ENCODE measurements at regions not wholly inside any gene's neighbourhood (a gene's known extent, or its start where the extent isn't known, plus 50 kb on each side); places are given as distances from the start of the nearest gene placed in this dataset.

DNA sequence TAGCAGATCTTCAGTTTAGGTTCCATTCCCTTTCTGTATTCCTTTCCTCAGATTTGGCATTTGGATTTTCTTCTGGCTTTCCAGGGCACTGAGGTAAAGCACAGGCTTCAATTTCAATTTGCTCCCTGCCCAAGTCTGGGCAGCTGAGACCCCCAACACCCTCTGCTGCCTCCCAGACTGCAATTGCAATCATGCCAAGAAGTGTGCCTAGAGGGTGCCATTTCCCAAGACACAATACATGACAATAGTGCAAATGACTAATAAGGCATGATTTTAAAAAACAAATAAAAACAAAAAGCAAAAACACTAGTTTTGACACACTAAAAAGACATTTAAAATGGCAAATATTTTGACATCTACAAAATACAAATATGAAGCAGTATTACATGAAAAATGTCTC, 364.8 kb downstream of the EPM2A start:
- DNase-seq = no peak

DNA sequence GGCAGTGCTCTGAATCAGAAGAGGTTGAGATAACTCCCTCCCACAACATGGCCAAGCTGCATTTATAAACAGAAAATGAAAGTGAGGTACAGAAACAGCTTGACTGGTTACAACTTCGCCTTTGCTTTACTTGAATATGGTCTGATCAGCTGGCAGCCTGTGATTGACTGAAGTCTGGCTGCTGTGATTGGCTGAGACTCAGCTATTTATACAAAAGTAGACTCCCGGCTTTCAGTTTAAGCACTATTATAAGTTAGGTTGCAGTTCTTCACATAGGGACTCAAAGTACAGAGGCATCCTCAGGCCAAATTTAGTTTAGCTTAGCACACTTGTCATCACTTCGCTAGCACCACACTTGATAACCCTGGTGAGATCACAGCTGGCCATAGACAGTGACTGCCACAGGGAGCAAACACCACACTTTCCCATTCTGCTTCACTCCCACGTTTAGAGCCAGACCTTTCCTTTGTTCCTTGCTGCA, 362.6 kb downstream of the EPM2A start:
- no peak for DNase-seq

GRCh38 chr6:145373826-145374225, 361.5 kb downstream of the EPM2A start:
- no peak for DNase-seq

- no peak for DNase-seq
These were observed 360.8 kb downstream of the EPM2A start for GRCh38 chr6:145374570-145374969.

DNA sequence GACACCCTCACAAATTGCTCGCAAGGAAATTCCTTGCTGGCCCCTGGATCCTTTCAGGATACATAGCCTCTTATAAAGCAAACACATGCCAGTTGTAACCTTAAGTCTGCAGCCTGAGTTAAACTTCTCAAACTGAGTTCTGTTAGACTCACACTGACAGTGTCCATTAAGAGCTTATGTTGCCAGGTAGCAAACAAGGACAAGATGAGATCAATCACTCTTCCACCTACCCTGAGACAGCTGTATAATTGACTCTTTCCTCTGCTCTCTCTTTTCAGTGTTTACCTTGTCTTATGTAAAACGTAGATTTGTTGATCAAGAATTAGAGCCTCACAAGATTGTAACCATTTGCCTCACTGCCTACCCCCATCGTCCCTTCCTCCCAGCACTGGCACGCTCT, 359.8 kb downstream of the EPM2A start:
- DNase-seq = no peak

- DNase-seq = no peak
These were observed 355.1 kb downstream of the EPM2A start for GRCh38 chr6:145380186-145380585.

DNA sequence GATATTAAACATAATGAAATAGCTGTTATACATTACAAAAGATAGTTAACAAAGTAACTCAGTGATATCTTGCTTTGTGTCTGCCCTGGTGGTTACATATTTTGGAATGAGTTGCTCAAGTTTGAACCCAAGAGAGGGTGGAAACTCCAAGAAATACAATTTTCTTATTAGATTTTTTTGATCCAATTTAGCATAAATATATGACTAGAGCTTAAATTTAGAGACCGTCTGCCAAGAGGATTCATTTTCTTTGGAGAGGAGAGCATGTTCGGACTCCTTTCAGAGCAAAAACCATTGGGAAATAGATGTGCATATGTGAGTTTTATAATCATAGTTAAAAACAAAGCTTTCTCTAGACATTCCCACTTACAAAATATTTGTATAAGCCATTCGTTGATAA, 353.4 kb downstream of the EPM2A start:
- no peak for DNase-seq

DNA sequence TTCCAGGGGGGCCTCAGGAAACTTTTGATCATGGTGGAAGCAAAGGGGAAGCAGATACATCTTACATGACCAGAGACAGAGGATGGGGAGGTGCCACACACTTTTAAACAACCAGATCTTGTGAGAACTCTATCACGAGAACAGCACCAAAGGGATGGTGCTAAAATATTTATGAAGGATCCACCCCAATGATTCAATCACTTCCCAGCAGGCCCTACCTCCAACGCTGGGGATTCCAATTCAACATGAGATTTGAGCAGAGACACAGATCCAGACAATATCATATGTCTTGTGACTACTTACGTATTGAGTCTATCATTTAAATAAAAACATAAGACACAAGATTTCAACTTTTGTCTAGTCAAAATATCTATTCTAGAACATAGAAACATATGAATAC, 351.9 kb downstream of the EPM2A start:
- no peak for DNase-seq

DNA sequence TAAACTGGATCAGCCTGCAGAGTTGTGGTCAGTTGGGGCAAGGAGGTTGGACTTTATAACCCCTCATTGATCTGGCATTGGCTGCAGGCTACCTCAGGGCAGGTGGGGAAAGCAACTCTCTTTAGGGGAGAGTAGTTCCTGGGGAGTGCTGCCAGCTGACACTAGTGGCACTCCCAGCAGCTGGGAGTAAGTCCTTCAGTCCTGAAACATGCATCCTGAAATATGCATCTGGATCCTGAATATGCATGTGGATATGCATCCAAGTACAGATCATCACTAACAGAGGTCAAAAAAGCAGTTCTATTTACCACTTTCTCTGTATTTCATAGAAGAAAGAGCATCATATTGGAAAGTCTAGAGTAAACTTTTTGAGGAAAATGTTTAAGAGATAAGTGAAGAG, 350.8 kb downstream of the EPM2A start:
- DNase-seq = no peak

GRCh38 chr6:145396499-145396898, 338.8 kb downstream of the EPM2A start:
- no peak for DNase-seq

- no peak for DNase-seq
These were observed 334.8 kb downstream of the EPM2A start for GRCh38 chr6:145400508-145400907.

GRCh38 chr6:145405006-145405551, 330.2 kb downstream of the EPM2A start:
- DNase-seq = no peak

DNA sequence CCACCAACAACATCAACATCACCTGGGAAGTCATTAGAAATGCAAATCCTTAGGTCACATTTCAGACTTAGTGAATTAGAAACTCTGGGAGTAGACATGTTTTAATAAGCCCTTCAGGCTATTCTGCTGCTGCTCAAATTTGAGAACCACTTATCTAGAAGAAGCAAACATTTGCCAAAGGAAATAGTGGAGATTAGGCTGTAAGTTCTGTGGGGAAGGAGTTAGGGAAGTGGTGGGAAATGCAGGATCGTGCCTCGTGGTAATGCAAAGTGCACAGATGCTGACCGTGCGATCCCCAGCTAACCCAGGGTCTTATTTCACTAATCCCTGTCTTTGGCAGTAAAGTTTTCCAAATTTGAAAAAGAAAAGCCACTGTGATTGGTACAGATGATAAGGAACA, 328.5 kb downstream of the EPM2A start:
- DNase-seq = no peak

DNA sequence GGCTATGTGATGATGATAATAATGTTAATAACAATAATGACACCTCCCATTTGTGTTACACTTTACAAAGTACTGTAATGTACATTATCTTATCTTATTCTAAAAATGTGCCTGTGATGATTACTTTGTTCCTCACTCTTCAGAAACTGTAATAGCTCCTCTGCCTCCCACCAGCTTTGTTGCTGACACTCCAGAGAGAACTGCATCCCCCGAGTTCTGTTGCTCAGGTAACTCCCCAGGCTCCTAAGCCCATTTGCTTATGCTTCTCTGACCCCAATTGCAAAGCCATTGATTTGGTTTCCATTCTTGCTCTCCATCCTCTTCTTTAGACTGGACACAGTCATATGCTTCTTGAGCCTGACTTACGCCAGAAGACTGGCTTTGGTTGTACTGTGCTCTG, 319.7 kb downstream of the EPM2A start:
- no peak for DNase-seq

GRCh38 chr6:145420599-145420998, 314.7 kb downstream of the EPM2A start:
- DNase-seq = no peak

DNA sequence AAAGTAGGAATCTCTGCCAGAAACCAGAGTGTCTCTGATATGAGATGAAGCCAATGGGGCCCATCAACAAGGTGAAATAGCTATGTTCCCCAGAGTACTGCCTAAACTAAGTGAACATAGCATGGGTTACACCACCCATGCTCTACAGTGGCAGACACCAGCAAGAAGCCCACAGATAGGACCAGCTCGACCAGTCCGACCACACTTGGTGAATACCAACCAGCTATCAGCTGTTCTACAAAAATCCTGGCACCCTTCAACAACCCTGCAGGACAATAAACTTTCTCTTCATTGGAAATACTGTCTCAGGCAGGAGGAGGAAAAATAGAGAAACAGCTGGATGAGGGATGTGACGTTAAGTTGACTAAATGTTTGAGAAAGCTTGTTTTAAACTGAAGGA, 311.4 kb downstream of the EPM2A start:
- DNase-seq = no peak

DNA sequence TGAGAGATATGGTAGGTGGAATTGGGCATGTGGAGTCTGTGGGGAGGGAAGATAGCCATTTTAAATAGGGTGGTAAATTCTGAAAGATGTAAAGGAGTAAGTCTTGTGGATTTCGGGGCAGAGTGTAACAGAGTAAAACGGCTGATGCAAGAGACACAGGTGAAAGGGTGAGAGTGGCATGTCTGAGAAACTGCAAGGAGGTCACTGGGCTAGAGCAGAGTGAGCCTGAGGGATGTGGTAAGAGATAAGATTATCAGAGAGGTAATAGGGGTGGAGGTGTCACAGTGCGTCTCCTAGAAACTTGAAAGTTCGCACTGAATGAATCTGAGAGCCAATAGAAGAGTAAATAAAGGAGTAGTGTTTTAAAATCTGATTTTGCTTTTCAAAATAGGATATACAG, 308.1 kb downstream of the EPM2A start:
- DNase-seq = no peak

DNA sequence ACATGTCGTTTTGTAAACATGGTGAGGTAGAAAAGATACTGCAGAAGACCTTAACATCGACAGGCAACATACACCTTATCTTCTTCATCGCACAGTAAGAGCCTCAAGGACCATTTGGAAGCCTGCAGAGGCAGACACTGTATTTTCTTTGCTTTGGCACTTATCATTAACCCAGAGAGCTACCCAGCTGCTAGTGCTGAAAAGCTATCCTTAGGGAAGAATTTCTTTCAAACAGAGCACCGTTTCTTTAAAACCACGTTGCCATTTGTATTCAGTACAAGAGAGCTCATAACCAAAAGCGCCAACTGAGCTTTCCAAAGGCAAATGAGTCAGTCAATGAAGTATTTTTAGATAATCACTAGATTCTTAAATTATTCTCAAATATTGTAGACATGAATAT, 306.6 kb downstream of the EPM2A start:
- DNase-seq = no peak

DNA sequence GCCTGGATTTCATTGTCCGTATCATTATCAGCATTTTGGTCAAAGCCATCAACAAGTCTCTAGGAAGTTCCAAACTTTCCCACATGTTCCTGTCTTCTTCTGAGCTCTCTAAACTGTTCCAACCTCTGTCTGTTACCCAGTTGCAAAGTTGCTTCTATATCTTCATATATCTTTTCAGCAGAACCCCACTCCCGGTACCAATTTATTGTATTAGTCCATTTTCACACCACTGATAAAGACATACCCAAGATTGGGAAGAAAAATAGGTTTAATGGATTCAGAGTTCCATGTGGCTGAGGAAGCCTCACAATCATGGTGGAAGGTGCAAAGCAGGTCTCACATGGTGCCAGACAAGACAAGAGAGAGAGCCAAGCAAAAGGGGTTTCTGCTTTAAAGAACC, 293.2 kb downstream of the EPM2A start:
- no peak for DNase-seq

- DNase-seq = no peak
These were observed 289.6 kb downstream of the EPM2A start for GRCh38 chr6:145445674-145446073.

DNA sequence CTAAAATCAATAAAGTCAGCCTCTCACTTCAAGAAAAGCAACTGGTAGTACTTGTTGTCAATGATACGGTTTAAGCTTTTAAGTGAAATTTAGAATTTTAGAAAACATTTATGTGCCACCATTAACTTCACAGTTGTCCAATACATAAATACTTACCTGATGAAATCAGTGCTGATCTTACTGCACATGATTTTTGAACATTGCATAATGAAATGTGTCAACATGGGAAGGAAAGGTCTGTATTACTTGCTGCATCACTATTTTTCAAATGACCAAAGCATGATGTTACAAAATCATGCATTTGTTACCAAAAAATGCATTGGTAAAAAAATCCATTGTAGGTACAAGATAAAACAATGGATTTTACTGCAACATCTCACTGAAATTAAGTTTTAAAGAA, 284.3 kb downstream of the EPM2A start:
- DNase-seq = no peak

- DNase-seq = no peak
These were observed 281.9 kb downstream of the EPM2A start for GRCh38 chr6:145453376-145453775.

GRCh38 chr6:145454006-145454405, 281.3 kb downstream of the EPM2A start:
- no peak for DNase-seq

- no peak for DNase-seq
These were observed 277.8 kb downstream of the EPM2A start for GRCh38 chr6:145457556-145457955.

- no peak for DNase-seq
These were observed 266.8 kb downstream of the EPM2A start for GRCh38 chr6:145468534-145468933.

GRCh38 chr6:145469021-145469420, 266.3 kb downstream of the EPM2A start:
- no peak for DNase-seq

All from inflammatory macrophage treated with lipopolysaccharide for 4 hours (primary cell).